Prostate gland (tissue), 2 donors: ENCODE measurements at regions not wholly inside any gene's neighbourhood (a gene's known extent, or its start where the extent isn't known, plus 50 kb on each side); places are given as distances from the start of the nearest gene placed in this dataset.

ENCODE experiments used
- POLR2A ChIP-seq: fragments of 450-650 bp; IDR thresholded peaks from one replicate; pipeline ENCODE4 v1.6.1; 2016; ENCODE audit warnings: antibody characterized with exemption, mild to moderate bottlenecking
- TF ChIP-seq, protein P1 (sequence below), 4 experiments: fragments of 200-600 bp in 2 of 4; fragments of 450-650 bp in 2 of 4; sonication (generic) in 2 of 4; IDR thresholded peaks; 1 replicate in 3 of 4; 2 replicates in 1 of 4; pipeline ENCODE4 v1.5.1; 2016 to 2019; ENCODE audit warnings: antibody characterized with exemption in 4 of 4, mild to moderate bottlenecking in 2 of 4, moderate library complexity in 2 of 4

DNA sequence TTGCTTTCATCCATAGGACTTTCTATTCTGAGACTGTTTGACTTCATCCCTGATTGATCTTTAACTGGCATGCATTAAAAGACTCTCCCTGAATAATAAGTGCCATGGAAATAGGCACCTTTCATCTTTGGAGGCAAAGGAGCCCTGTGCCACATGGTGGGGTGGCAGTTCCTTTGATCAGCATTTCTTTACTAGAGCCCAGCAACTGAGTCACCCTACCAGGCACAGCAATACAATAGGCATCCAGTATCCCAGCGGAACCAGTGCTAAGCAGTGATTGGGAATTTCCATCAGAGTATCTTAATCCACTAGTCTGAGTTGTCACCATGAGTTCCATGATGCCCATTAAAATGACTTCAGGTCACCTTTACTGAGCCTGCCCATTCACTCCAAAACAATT, 476.1 kb upstream of the MPDZ start:
- TF ChIP-seq, protein P1, sequence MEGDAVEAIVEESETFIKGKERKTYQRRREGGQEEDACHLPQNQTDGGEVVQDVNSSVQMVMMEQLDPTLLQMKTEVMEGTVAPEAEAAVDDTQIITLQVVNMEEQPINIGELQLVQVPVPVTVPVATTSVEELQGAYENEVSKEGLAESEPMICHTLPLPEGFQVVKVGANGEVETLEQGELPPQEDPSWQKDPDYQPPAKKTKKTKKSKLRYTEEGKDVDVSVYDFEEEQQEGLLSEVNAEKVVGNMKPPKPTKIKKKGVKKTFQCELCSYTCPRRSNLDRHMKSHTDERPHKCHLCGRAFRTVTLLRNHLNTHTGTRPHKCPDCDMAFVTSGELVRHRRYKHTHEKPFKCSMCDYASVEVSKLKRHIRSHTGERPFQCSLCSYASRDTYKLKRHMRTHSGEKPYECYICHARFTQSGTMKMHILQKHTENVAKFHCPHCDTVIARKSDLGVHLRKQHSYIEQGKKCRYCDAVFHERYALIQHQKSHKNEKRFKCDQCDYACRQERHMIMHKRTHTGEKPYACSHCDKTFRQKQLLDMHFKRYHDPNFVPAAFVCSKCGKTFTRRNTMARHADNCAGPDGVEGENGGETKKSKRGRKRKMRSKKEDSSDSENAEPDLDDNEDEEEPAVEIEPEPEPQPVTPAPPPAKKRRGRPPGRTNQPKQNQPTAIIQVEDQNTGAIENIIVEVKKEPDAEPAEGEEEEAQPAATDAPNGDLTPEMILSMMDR (IDR thresholded peaks at IDR 0.05): no peak
- TF ChIP-seq POLR2A: no peak
